Activated T-helper 1 cell treated with anti-CD3 and anti-CD28 coated beads, Interleukin-12 subunit alpha, Interleukin-12 subunit beta, Interleukin-2, Interleukin-4 antibody, amounts not matched to agents 30 ng/mL and 10 ng/mL and 1 ng/mL, durations not matched to agents 14 hours and 24 hours and 36 hours (primary cell): ENCODE measurements at regions not wholly inside any gene's neighbourhood (a gene's known extent, or its start where the extent isn't known, plus 50 kb on each side); places are given as distances from the start of the nearest gene placed in this dataset.
"Not testable (repeated sequence)": the region's sequence is repeated elsewhere in the genome, so short reads cannot be mapped to it uniquely, and the experiment has no call there.

ENCODE experiments used
- DNase-seq: peaks from one replicate; pipeline ENCODE4 v3.0.0; 2021; ENCODE audit warnings: low spot score
- H3K27ac Mint-ChIP-seq: one replicate; pipeline ENCODE4 v1.8.0; 2021; ENCODE audit warnings: mild to moderate bottlenecking, mixed read lengths
- H3K27me3 Mint-ChIP-seq: one replicate; pipeline ENCODE4 v1.8.0; 2022; ENCODE audit warnings: mild to moderate bottlenecking, moderate library complexity, mixed read lengths; ENCODE audit not compliant: insufficient read depth
- H3K36me3 Mint-ChIP-seq: one replicate; pipeline ENCODE4 v1.8.0; 2021; ENCODE audit warnings: low read depth, mixed read lengths
- H3K4me1 Mint-ChIP-seq: one replicate; pipeline ENCODE4 v1.8.0; 2021; ENCODE audit warnings: low read depth, mixed read lengths
- H3K4me3 Mint-ChIP-seq: one replicate; pipeline ENCODE4 v1.8.0; 2021; ENCODE audit warnings: mild to moderate bottlenecking, moderate library complexity, mixed read lengths
- H3K9me3 Mint-ChIP-seq: one replicate; pipeline ENCODE4 v1.8.0; 2021; ENCODE audit warnings: mixed read lengths
- intact Hi-C: fragments of 100-400 bp; cut with micrococcal nuclease; formaldehyde crosslinking; loops from one replicate; pipeline ENCODE4 v1.15.1; 2024

GRCh38 chr1:181894439-181894859, 167.1 kb downstream of the ZNF648 start:
- no peak for DNase-seq
- no peak overlapping the region for H3K27ac Mint-ChIP-seq
- H3K36me3 Mint-ChIP-seq: no peaks in the 10 kb centered on the region
- no peaks in the 10 kb centered on the region for H3K9me3 Mint-ChIP-seq
- intact Hi-C loops: no loop called here
- H3K4me1 Mint-ChIP-seq: no peaks in the 10 kb centered on the region
- no peaks in the 10 kb centered on the region for H3K27me3 Mint-ChIP-seq
- H3K4me3 Mint-ChIP-seq: no peak overlapping the region

- no peak for DNase-seq
- intact Hi-C loops: no loop called here
- Mint-ChIP-seq H3K27ac (no peak overlapping the region), H3K27me3 (no peaks in the 10 kb centered on the region), H3K9me3 (no peaks in the 10 kb centered on the region), H3K36me3 (no peaks in the 10 kb centered on the region), H3K4me1 (no peaks in the 10 kb centered on the region), H3K4me3 (no peak overlapping the region)
Measured at GRCh38 chr1:181893937-181894336, 167.6 kb downstream of the ZNF648 start.

- H3K27ac Mint-ChIP-seq, H3K4me1 Mint-ChIP-seq, H3K27me3 Mint-ChIP-seq, H3K9me3 Mint-ChIP-seq, DNase-seq, intact Hi-C loops, H3K36me3 Mint-ChIP-seq, H3K4me3 Mint-ChIP-seq: not testable (repeated sequence)
Measured at GRCh38 chr1:181893150-181893549, 168.4 kb downstream of the ZNF648 start.

DNA sequence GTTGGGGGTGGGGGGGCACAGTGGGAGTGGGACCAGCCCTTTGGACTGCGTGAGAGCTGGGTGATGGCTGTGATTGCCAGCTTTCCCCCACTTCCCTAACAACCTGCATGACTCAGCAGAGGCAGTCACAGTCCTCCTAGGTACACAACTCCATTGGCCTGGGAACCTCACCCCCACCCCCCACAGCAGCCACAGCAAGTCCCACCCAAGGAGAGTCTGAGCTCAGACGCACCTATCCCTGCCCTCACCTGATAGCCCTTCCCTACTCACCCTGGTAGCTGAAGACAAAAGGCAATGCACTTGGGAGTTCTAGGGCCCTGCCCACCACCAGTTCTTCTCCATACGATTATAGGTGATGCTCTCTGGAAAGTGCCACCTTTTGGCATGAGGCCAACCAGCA, 188.9 kb downstream of the ZNF648 start:
- DNase-seq: no peak
- H3K4me1 Mint-ChIP-seq: no peaks in the 10 kb centered on the region
- H3K27ac Mint-ChIP-seq: no peak overlapping the region
- no peak overlapping the region for H3K4me3 Mint-ChIP-seq
- H3K9me3 Mint-ChIP-seq: no peaks in the 10 kb centered on the region
- H3K36me3 Mint-ChIP-seq: no peaks in the 10 kb centered on the region
- intact Hi-C loops: no loop called here
- H3K27me3 Mint-ChIP-seq: peaks cover 4% of the 10 kb centered on the region

DNA sequence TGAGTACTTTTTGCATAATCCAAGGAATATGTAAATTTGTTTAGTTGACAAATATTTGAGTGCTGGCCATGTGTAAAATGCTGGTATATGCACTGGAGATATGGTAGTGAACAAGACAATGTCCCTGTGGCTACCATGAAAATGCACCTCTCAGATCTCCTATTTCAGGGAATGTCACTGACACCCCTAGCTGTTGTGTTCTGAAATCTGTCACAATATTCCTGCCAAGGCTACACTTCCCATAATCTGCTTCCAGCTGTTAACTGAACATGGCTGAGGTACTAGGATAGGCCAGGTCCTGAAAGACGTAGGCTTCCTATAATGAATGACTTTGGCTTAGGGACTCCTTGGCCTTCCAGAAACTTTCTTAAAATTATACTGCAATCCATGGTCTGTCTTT, 197.8 kb downstream of the ZNF648 start:
- DNase-seq: no peak
- Mint-ChIP-seq H3K36me3 (no peaks in the 10 kb centered on the region), H3K4me3 (no peak overlapping the region), H3K9me3 (no peaks in the 10 kb centered on the region), H3K27ac (no peak overlapping the region), H3K27me3 (peaks cover 3% of the 10 kb centered on the region), H3K4me1 (no peaks in the 10 kb centered on the region)
- intact Hi-C loops: no loop called here

- Mint-ChIP-seq H3K27ac (no peak overlapping the region), H3K36me3 (no peaks in the 10 kb centered on the region), H3K4me3 (no peak overlapping the region), H3K9me3 (no peaks in the 10 kb centered on the region), H3K4me1 (no peaks in the 10 kb centered on the region), H3K27me3 (peaks cover 3% of the 10 kb centered on the region)
- no peak for DNase-seq
- intact Hi-C loops: no loop called here
Measured at GRCh38 chr1:181863006-181863405, 198.5 kb downstream of the ZNF648 start.

GRCh38 chr1:181858135-181858534, 203.4 kb downstream of the ZNF648 start:
- Mint-ChIP-seq H3K27ac (no peak overlapping the region), H3K9me3 (no peaks in the 10 kb centered on the region), H3K36me3 (no peaks in the 10 kb centered on the region), H3K27me3 (no peaks in the 10 kb centered on the region), H3K4me1 (no peaks in the 10 kb centered on the region), H3K4me3 (no peak overlapping the region)
- intact Hi-C loops: no loop called here
- no peak for DNase-seq
